ENCODE measurements at regions not wholly inside any gene's neighbourhood (a gene's known extent, or its start where the extent isn't known, plus 50 kb on each side); places are given as distances from the start of the nearest gene placed in this dataset.

DNA sequence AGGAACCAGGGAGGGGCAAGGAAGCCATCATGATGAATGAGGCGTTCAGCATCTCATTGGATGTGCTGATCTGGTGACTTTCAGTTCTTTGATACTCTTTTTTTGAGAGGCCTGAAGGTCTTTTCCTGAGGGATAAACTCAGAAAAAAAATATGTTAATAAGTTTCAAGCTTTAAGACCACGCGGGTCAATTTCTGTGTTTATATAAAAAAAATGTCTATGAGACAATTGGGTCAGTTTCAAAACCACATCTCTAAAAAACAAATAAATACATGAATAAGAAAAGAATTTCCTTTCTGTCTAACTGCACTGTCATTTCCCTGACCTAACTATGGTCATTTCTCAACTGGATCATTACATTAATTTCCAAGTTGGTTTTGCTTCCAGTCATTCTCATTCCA, 62.6 kb downstream of the TRIML1 start:
- TF ChIP-seq, protein P1, sequence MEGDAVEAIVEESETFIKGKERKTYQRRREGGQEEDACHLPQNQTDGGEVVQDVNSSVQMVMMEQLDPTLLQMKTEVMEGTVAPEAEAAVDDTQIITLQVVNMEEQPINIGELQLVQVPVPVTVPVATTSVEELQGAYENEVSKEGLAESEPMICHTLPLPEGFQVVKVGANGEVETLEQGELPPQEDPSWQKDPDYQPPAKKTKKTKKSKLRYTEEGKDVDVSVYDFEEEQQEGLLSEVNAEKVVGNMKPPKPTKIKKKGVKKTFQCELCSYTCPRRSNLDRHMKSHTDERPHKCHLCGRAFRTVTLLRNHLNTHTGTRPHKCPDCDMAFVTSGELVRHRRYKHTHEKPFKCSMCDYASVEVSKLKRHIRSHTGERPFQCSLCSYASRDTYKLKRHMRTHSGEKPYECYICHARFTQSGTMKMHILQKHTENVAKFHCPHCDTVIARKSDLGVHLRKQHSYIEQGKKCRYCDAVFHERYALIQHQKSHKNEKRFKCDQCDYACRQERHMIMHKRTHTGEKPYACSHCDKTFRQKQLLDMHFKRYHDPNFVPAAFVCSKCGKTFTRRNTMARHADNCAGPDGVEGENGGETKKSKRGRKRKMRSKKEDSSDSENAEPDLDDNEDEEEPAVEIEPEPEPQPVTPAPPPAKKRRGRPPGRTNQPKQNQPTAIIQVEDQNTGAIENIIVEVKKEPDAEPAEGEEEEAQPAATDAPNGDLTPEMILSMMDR (IDR thresholded peaks at IDR 0.05; ENCODE audit: low read depth, low read length) = no peak
- TF ChIP-seq EZH2phosphoT487 (IDR thresholded peaks at IDR 0.05; ENCODE audit: low read depth) = no peak
